ENCODE measurements at regions not wholly inside any gene's neighbourhood (a gene's known extent, or its start where the extent isn't known, plus 50 kb on each side); places are given as distances from the start of the nearest gene placed in this dataset.
A peak's percentile ranks its signal among the peaks of the same experiment; 100 is the strongest.

GRCh38 chr10:28980264-28980663 lies 302.9 kb downstream of the BAMBI start:
- no peaks in the 10 kb centered on the region for H3K9me3 ChIP-seq
- H3K4me3 ChIP-seq, result no peak overlapping the region
- WGBS, result 95% methylated on average over 2 of the region's 2 CpGs
- H3K27ac ChIP-seq, result no peak overlapping the region
- no peak for DNase-seq (ENCODE audit: low spot score in 2 of 2)
- H3K4me1 ChIP-seq, result peaks cover 6% of the 10 kb centered on the region
- no peaks in the 10 kb centered on the region for H3K36me3 ChIP-seq
- no peaks in the 10 kb centered on the region for H3K27me3 ChIP-seq
- no peak for TF ChIP-seq POLR2AphosphoS5 (IDR thresholded peaks at IDR 0.05)
- TF ChIP-seq, protein P1, sequence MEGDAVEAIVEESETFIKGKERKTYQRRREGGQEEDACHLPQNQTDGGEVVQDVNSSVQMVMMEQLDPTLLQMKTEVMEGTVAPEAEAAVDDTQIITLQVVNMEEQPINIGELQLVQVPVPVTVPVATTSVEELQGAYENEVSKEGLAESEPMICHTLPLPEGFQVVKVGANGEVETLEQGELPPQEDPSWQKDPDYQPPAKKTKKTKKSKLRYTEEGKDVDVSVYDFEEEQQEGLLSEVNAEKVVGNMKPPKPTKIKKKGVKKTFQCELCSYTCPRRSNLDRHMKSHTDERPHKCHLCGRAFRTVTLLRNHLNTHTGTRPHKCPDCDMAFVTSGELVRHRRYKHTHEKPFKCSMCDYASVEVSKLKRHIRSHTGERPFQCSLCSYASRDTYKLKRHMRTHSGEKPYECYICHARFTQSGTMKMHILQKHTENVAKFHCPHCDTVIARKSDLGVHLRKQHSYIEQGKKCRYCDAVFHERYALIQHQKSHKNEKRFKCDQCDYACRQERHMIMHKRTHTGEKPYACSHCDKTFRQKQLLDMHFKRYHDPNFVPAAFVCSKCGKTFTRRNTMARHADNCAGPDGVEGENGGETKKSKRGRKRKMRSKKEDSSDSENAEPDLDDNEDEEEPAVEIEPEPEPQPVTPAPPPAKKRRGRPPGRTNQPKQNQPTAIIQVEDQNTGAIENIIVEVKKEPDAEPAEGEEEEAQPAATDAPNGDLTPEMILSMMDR (IDR thresholded peaks at IDR 0.05), result no peak
- no peak for TF ChIP-seq POLR2A (IDR thresholded peaks at IDR 0.05)
- TF ChIP-seq EP300 (IDR thresholded peaks at IDR 0.05), result no peak

GRCh38 chr10:28981007-28981406 lies 303.7 kb downstream of the BAMBI start:
- peaks cover 6% of the 10 kb centered on the region for H3K4me1 ChIP-seq
- TF ChIP-seq, protein P1 (IDR thresholded peaks at IDR 0.05), result no peak
- TF ChIP-seq POLR2A (IDR thresholded peaks at IDR 0.05) (no peak), POLR2AphosphoS5 (IDR thresholded peaks at IDR 0.05) (no peak), EP300 (IDR thresholded peaks at IDR 0.05) (no peak)
- H3K27ac ChIP-seq, result no peak overlapping the region
- no peaks in the 10 kb centered on the region for H3K36me3 ChIP-seq
- H3K27me3 ChIP-seq, result no peaks in the 10 kb centered on the region
- 78% methylated on average over 3 of the region's 3 CpGs for WGBS
- H3K9me3 ChIP-seq, result no peaks in the 10 kb centered on the region
- no peak overlapping the region for H3K4me3 ChIP-seq
- no peak for DNase-seq (ENCODE audit: low spot score in 2 of 2)

DNA sequence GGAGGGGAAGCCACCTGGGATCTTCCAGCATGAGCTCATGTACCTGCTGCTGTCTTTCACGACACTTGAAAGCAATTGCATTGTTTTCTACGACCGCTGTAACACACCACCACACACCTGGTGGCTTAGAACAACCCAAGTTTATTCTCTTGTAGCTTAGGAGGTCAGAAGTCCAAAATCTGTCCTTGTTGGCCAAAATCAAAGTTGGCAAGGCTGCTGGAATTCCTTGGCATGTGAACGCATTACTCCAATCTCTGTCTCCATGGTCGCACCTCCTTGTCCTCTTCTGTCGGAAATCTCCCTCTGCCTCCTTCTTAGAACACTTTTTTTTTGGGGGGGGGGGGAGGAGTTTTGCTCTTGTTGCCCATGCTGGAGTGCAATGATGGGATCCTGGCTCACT lies 305.7 kb downstream of the BAMBI start:
- 90% methylated on average over 6 of the region's 6 CpGs for WGBS
- DNase-seq (ENCODE audit: low spot score in 2 of 2), result no peak
- H3K4me1 ChIP-seq, result peaks cover 6% of the 10 kb centered on the region
- H3K27ac ChIP-seq, result no peak overlapping the region
- H3K36me3 ChIP-seq, result no peaks in the 10 kb centered on the region
- no peaks in the 10 kb centered on the region for H3K9me3 ChIP-seq
- H3K4me3 ChIP-seq, result no peak overlapping the region
- no peaks in the 10 kb centered on the region for H3K27me3 ChIP-seq
- no peak for TF ChIP-seq POLR2A (IDR thresholded peaks at IDR 0.05)

GRCh38 chr10:28983799-28984198 lies 305.1 kb upstream of the LYZL1 start:
- H3K4me3 ChIP-seq, result no peak overlapping the region
- no peak overlapping the region for H3K27ac ChIP-seq
- DNase-seq (ENCODE audit: low spot score in 2 of 2), result no peak
- H3K9me3 ChIP-seq, result no peaks in the 10 kb centered on the region
- TF ChIP-seq, protein P1 (IDR thresholded peaks at IDR 0.05), result no peak
- TF ChIP-seq EP300 (IDR thresholded peaks at IDR 0.05) (no peak), POLR2AphosphoS5 (IDR thresholded peaks at IDR 0.05) (no peak), POLR2A (IDR thresholded peaks at IDR 0.05) (no peak)
- WGBS, result 49% methylated on average over 3 of the region's 3 CpGs
- no peaks in the 10 kb centered on the region for H3K36me3 ChIP-seq
- no peaks in the 10 kb centered on the region for H3K27me3 ChIP-seq
- H3K4me1 ChIP-seq, result peaks cover 6% of the 10 kb centered on the region

DNA sequence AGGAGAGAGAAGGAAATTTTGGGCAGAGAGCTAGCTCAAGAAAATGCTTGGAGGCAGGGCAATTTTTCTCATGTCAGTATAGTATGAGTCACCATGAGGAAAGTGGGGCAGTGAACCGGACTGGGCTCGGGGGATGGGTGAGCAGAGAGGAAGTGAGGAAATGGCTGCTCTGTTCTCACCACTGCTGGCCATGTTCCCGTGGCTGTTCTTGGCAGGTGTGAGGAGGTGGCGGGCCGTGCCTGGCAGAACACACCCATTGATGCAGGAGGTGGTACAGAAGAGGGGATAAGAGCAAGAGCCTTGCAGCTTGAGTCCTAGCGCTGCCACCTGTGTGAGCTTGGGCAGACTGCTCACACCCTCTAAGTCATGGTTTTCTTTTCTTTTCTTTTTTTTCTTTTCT lies 304.4 kb upstream of the LYZL1 start:
- 19% methylated on average over 6 of the region's 6 CpGs for WGBS
- Histone ChIP-seq H3K9me3 (no peaks in the 10 kb centered on the region), H3K36me3 (no peaks in the 10 kb centered on the region), H3K27ac (no peak overlapping the region), H3K4me1 (peaks cover 6% of the 10 kb centered on the region), H3K4me3 (no peak overlapping the region), H3K27me3 (no peaks in the 10 kb centered on the region)
- TF ChIP-seq POLR2AphosphoS5 (IDR thresholded peaks at IDR 0.05) (no peak), EP300 (IDR thresholded peaks at IDR 0.05) (no peak), POLR2A (IDR thresholded peaks at IDR 0.05) (no peak)
- TF ChIP-seq, protein P1 (IDR thresholded peaks at IDR 0.05), result no peak
- peak in 1 of 2 donors; percentile 78 for DNase-seq (ENCODE audit: low spot score in 2 of 2)
